ENCODE measurements at regions not wholly inside any gene's neighbourhood (a gene's known extent, or its start where the extent isn't known, plus 50 kb on each side); places are given as distances from the start of the nearest gene placed in this dataset.
"Not testable (repeated sequence)": the region's sequence is repeated elsewhere in the genome, so short reads cannot be mapped to it uniquely, and the experiment has no call there.

- H3K9me3 ChIP-seq (ENCODE audit: control insufficient read depth, low read length); H3K27me3 ChIP-seq (ENCODE audit: control insufficient read depth in 1 of 2, insufficient read depth in 1 of 2, low read length in 2 of 2); H2AK5ac ChIP-seq (ENCODE audit: low read length, severe bottlenecking); H3K79me1 ChIP-seq (replicated peaks; ENCODE audit: low read length, poor library complexity, severe bottlenecking); H4K91ac ChIP-seq (ENCODE audit: low read length); H3K36me3 ChIP-seq (ENCODE audit: control insufficient read depth in 1 of 2, insufficient read depth in 2 of 2, low read depth in 1 of 2, low read length in 2 of 2); DNase-seq; H3K14ac ChIP-seq (ENCODE audit: low read length in 2 of 2); H2BK15ac ChIP-seq (ENCODE audit: low read depth, poor library complexity, severe bottlenecking); H3K23ac ChIP-seq (ENCODE audit: low read length in 2 of 2); H3K18ac ChIP-seq (ENCODE audit: low read depth in 1 of 2, low read length in 2 of 2); H3K4ac ChIP-seq (ENCODE audit: low read depth in 1 of 2, low read length in 2 of 2); H3K27ac ChIP-seq (ENCODE audit: low read length, poor library complexity, severe bottlenecking); H2AFZ ChIP-seq (ENCODE audit: low read depth, low read length); H3K9ac ChIP-seq (ENCODE audit: low read length); H2BK12ac ChIP-seq (ENCODE audit: low read length in 2 of 2); H2BK120ac ChIP-seq (ENCODE audit: low read depth, low read length); H4K8ac ChIP-seq (ENCODE audit: low read length); H3K4me1 ChIP-seq (ENCODE audit: control insufficient read depth, insufficient read depth, low read depth, low read length); H2BK5ac ChIP-seq (ENCODE audit: low read depth, low read length, poor library complexity, severe bottlenecking): not testable (repeated sequence)
- H3K4me3 ChIP-seq (ENCODE audit: insufficient read depth in 1 of 2, low read depth in 1 of 2, low read length in 2 of 2), result peak overlapping the region in 1 of 2 experiments; percentile 63
- peak overlapping the region; percentile 57 for H3K4me2 ChIP-seq (ENCODE audit: low read length, poor library complexity, severe bottlenecking)
- no CpG with 5 or more reads among the region's 70 CpGs for WGBS
Measured at GRCh38 chr3:195634426-195635261, 50.9 kb upstream of the APOD start.

Data from mesenchymal stem cell (in vitro differentiated cells and primary cell).